HG03439 (cell line): ENCODE measurements at regions not wholly inside any gene's neighbourhood (a gene's known extent, or its start where the extent isn't known, plus 50 kb on each side); places are given as distances from the start of the nearest gene placed in this dataset.
"Not testable (repeated sequence)": the region's sequence is repeated elsewhere in the genome, so short reads cannot be mapped to it uniquely, and the experiment has no call there.

Experiments used
- ATAC-seq: cut with Tn5 transposase; IDR thresholded peaks from one replicate; pipeline ENCODE4 v1.9.1; 2021; ENCODE audit warnings: mild to moderate bottlenecking, moderate library complexity; ENCODE audit not compliant: unreplicated experiment

- ATAC-seq = no peak
These were observed 226.1 kb upstream of the PIK3R1 start for GRCh38 chr5:67989456-67989855.

DNA sequence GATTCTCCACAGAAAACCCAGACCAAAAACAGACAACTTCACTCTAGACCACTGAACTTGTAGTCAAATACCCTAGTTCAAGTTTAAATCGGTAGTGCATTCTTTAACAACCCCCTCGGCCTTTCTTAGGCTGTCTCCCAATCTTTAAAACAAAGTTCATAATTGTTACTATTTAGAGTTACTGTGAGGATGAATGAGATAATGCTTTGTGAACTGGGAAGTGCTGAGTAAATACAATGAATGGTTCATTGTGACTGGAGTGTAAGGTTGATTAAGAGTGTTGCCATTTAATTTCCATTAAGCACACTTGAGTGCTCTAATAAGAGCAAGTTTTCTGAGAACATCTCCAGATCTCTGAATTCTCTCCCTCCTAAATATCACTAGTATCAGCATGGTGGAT, 228.8 kb upstream of the PIK3R1 start:
- no peak for ATAC-seq

DNA sequence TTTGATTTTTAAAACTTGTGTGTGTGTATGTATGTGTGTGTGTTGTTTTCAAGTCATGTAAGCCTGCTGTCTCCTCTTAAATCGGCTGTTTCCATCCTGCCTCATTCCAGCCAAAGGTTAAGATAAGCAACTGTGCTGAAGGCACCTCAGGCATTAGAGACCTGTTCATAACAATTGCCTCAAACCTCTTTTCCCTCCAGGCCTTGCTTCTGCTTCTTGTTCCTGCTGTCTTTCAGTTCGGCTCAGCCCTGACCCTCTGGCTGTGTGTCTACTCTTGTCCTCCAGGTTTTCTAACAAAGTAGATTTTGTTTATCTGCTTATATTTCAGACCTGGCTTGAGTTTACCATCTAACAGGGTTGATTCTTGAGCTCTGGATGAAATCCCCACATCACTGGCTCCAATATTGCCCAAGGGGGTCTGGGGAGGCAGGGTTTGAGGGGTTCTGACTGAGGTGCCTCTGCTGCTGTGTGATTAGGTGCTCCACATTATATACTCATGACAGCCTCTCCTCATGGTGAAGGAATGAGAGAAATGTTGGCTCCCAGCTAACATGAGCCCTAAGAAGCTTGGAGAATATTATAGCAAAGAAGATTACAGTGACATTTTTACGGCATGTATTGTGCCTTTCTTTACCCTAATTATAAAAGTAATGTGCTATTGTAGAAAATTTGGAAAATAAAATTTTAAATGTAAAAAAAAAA, 229.7 kb upstream of the PIK3R1 start:
- ATAC-seq = no peak

DNA sequence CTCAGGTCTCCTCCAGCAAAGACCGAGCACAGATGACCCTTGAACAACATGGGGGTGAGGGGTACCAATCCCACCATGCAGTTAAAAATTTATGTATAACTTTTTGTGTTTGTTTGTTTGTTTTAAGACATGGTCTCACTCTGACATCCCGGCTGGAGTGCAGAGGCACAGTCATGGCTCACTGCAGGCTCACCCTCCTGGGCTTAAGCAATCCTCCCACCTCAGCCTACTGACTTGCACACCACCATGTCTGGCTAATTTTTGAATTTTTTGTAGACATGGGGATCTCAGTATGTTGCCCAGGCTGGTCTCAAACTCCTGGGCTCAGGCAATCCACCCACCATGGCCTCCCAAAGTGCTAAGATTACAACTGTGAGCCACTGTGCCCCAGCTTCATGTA, 231.0 kb upstream of the PIK3R1 start:
- ATAC-seq = no peak

- ATAC-seq = no peak
These were observed 232.1 kb upstream of the PIK3R1 start for GRCh38 chr5:67983251-67984110.

GRCh38 chr5:67982160-67982559, 233.4 kb upstream of the PIK3R1 start:
- not testable (repeated sequence) for ATAC-seq

DNA sequence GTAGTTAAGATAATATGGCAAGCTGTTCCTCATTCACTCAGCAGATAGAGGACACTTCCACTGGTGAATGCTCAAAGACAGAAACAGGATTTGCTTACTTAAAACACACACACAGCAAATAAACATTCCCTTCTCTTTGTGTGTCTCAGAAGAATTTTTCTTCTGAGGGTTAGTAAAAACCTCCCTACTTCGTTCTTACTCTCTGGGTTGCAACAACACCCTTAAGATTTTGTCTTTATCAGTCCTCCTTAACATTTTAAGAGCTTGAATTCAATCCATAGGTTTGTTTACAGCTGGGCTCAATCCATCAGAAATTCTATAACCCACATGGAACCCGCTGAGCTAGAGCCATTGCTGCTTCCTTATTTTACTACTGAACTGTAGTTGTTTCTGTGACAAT, 237.4 kb upstream of the PIK3R1 start:
- no peak for ATAC-seq

- ATAC-seq = no peak
These were observed 238.5 kb upstream of the PIK3R1 start for GRCh38 chr5:67976891-67977601.

DNA sequence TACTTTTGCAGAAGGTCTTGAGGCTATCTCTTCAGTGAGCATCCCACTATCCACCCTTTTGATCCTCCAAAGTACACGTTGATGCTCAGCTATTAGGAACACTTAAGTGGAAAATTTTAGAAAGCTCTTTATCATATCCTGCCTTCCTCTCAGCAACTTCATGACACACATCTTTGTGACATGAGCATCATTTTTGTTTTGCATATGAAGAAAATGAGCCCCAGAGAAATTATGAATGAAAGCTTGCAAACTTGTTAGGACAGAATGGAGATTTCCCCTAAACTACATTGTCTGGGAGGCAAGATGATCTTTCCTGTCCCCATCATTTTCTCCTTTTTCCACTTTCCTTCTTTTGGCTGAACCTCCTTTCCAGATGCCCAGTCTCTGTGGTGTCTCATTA, 239.4 kb upstream of the PIK3R1 start:
- no peak for ATAC-seq

DNA sequence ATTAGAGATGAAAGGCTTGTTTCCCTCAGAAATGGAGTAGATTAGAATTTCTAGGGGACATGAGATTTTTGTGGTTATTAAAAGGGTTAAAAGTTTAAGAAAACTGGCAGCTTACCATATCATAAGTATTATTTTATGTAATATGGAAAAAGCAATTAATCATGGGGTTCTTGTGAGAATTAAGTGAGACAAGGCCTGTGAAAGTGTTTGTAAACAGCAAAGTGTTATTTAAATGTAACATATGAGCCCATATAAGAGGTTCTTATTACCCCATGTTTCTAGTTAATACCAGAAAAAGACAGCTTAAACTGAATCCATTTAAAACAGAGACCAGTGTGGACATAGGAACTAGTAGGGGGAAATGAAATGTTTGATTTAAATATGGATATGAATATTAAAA, 241.1 kb upstream of the PIK3R1 start:
- no peak for ATAC-seq

GRCh38 chr5:67974054-67974453, 241.5 kb upstream of the PIK3R1 start:
- ATAC-seq = no peak

DNA sequence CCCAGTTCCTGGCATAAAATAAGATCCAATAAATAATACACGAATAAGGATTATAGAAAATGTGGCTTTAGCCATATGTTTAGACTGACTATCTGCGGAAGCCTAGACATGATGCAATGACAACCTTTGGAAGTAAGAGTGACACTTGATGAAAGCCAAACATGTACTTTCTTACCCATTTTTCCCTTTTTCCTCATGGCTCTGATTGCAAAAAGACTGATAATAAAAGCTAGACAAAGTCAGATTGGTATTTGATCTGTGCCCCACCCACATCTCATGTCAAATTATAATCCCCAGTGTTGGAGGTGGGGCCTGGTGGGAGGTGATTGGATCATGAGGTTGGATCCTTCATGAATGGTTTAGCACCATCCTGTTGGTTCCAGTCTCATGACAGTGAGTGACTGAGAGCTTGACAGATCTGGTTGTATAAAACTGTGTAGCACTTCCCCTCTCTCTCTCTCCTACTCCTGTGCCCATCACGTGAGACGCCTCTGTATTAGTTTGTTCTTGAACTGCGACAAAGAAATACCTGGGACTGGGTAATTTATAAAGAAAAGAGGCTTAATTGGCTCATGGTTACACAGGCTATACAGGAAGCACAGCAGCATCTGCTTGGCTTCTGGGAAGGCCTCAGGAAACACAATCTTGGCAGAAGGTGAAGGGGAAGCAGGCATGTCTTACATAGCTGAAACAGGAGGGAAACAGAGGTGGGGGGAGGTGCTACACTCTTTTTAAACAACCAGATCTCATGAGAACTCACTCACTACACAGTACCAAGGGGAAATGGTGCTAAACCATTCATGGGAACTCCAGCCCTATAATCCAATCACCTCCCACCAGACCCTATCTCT, 243.4 kb upstream of the PIK3R1 start:
- ATAC-seq = no peak

DNA sequence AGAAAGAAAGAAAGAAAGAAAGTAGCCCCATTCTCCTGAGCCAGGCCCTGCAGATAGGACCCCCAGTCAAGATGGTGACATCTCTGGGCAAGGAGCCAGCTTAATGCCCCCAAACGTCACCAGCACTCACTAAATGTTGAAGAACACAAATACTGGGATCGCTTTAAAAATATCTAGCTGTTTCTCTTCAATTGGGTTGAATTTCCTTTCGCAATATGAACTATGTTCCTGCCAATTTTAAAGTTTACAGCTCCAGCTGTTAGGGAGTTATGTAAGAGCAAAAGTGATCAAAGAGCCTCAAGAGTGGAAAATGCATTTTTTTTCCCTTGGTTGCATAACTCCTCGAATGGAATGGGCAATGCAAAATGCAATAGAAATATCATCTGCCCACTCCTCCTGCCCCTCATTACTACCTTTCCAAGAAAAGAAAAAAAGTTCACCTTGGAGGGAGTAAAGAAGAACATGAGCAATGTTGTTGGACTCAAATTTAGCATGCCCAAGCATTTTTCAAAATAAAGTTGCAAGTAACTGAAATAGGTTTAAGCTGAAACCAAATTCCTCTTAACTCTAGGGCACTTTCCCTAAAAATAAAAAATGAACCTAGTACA, 244.2 kb upstream of the PIK3R1 start:
- ATAC-seq = no peak

DNA sequence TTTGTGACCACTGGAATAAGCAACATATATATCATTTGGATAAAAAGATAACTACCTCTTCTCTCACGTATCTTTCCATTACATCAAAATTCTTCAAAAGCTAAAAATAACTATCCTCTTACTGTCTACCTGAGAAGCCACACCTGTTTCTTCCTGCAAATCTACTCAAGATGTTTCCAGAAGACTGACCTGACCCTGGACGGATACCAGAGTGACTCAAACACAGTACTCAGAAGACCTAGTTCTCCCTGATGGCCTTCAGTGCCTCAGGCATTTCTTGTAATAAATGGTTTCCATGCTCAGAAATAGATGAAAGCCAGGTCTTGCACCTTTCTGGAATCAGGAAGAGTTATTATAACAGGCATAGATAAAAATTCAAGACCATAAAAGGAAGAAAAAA, 245.9 kb upstream of the PIK3R1 start:
- ATAC-seq = no peak

- no peak for ATAC-seq
These were observed 246.4 kb upstream of the PIK3R1 start for GRCh38 chr5:67969176-67969575.

- ATAC-seq = no peak
These were observed 248.8 kb upstream of the PIK3R1 start for GRCh38 chr5:67966712-67967111.

DNA sequence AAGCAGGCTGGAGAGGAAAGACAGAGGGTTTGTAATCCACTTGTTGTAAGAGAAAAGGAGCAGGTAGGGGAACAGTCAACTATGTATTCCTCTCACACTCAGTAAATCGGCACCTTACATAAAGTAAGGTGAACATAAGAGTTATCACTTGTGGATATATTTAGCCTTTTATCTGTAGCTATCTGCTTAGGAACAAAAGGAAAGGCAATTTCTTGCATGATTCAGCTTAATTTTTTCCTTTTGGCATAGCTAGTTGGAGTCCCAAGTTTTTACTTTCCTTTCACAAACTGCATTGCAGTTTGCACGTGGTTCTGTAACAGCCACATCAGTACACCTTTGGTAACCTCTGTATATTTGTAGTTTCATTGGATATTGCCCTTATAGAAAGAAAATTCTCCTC, 250.9 kb upstream of the PIK3R1 start:
- no peak for ATAC-seq

- no peak for ATAC-seq
These were observed 251.6 kb upstream of the PIK3R1 start for GRCh38 chr5:67963789-67964519.

GRCh38 chr5:67960939-67961338, 254.6 kb upstream of the PIK3R1 start:
- no peak for ATAC-seq

GRCh38 chr5:67957374-67957773, 258.2 kb upstream of the PIK3R1 start:
- no peak for ATAC-seq
